ENCODE measurements at regions not wholly inside any gene's neighbourhood (a gene's known extent, or its start where the extent isn't known, plus 50 kb on each side); places are given as distances from the start of the nearest gene placed in this dataset.
"Not testable (repeated sequence)": the region's sequence is repeated elsewhere in the genome, so short reads cannot be mapped to it uniquely, and the experiment has no call there.

DNA sequence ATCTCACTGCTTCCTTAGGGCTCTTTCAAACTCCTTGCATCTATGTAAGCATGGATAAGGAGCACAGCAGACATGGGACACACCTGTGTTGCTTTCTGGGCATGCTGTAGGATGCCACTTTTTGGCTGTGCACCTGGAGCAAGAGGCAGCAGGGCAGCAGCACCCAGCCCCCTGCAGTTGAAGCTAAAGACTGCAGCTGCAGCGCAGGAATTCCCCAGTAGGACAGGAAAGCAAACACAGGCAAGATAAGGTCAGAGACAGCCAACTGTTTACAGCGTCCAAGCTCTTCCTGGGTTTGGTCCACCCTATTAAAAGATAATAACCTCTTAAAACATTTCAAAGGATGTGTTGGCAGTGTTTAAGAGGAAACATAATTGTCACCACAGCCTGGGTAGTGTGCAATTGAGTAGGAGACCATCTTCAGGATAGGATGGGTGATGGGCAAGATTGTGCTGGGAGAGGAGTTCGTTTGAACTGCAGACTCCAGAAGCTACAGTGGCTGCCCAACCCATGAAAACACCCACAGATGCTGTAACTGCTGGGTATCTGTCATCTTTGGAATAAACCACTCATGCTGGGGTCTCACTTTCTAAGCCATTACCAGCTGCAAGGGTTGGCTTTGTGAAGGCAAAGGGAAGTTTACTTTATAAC, 242.3 kb upstream of the PLGLB1 start:
- not testable (repeated sequence) for DNase-seq (ENCODE audit: low spot score)

DNA sequence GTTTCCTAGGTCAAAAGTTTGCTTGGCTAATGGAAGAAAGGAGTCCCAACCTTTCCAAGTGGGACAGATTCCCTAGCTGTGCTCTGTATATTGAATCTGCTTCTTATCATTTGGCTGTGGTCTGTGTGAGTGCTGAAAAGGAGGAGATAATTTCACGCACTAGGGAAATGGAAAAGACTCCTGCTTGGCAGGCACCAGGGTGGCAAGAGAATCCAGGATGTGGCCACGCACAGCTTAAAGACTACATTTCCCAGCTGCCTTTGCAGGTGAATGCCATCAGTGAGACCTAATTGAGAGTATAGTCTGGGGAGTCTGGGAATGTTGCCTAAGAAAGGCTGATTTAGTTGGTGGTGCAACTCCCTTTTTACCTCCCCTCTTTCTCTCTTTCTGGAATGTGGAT, 253.5 kb upstream of the PLGLB1 start:
- DNase-seq (ENCODE audit: low spot score) = not testable (repeated sequence)

DNA sequence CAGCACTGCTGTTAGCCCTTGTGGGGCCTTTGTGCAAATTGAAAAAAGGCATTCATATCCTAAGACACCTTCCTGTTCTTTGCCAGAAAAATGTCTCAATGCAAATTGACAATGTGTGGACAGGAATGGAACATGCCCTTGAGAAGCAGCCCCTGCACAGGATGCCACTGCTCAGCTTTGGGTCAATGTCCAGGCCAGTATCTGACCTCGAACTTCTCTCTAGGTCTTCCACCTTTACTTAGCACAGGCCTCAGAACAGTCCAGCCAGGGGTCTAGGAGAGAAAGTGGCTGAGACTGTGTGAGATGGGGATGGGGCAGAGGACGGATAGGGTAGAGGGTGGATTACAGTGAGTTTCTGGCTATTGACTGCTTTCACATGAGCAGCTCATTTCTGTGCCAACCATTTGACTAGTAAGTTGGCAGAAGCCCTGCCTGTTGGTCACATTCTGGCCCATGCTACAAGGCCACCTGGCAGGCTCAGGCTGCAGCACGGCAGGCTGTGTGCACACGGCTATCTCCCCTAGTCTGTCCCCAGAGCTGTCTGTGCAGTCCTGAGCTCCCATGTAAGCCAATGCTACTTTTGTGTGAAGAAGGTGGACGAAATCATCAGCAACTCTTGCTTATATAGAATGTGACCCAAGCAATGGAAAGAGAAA, 254.5 kb upstream of the PLGLB1 start:
- not testable (repeated sequence) for DNase-seq (ENCODE audit: low spot score)

DNA sequence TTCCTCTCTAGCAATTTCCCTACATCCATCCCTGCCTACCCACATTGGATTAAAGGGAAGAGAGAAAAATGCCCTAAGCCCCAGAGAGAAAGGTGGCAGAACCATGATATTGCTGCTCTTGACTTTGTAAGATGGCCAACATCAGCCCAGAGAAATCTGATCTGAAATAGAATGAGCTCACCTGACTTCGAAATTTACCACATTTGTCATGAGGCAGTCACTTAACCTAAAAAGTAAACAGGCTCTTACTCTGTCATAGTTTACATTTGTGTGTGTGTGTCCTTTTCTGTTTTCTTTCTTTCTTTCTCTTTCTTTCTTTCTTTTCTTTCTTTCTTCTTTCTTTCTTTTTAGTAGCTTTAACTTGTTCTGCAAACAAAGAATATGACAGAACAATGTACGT, 255.0 kb upstream of the PLGLB1 start:
- not testable (repeated sequence) for DNase-seq (ENCODE audit: low spot score)

DNA sequence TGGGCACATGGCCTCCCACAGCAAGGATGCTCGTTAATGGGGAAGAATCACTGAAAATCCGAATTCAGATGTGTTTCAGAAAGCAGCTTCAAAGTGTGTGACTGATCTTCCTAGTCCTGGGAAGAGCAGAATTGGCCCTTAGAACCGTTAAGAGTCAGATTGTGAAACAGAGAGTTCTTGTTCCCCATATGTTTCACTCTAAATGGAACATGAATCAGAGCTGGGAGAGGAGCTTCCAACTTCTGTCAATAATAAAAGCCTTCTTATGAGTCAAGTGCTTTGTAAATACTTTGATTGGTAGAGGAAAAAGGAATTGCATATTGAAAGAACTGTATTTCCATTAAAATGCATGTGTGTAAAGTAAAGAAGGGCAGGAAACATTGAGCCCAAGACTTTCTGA, 256.1 kb upstream of the PLGLB1 start:
- not testable (repeated sequence) for DNase-seq (ENCODE audit: low spot score)

DNA sequence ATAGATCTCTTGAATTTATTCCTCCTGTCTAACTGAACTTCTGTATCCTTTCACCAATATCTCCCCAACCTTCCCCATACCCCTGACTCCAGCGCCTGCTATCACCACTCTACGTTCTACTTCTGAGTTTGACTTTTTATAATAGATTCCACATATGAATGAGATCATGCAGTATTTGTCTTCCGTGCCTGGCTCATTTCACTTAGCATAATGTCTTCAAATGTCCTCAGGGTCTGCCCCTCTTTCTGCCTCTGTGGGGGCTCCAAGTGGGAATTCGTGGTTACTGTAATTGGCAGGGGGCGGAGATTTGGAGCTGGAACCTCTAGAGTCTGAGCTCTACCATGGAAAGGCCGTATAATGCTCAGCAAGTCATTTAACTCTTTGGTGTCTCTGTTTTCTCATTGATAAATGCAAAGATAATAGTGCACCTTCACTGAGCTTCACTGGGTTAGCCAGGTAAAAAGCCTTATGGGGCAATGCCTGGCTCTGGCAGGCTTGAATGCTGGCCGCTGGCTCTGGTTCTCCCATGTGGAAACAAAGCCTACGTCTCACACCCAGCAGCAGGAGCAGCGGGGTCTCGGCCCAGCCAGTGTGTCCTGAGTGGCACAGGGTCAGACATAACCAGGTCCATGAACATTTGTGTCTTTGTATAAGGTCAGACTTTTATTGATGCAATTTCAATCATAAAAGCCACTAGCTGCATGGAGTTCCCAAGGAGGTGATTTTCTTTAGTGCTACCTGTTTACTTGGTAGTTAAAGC, 259.1 kb upstream of the PLGLB1 start:
- DNase-seq (ENCODE audit: low spot score) = not testable (repeated sequence)

DNA sequence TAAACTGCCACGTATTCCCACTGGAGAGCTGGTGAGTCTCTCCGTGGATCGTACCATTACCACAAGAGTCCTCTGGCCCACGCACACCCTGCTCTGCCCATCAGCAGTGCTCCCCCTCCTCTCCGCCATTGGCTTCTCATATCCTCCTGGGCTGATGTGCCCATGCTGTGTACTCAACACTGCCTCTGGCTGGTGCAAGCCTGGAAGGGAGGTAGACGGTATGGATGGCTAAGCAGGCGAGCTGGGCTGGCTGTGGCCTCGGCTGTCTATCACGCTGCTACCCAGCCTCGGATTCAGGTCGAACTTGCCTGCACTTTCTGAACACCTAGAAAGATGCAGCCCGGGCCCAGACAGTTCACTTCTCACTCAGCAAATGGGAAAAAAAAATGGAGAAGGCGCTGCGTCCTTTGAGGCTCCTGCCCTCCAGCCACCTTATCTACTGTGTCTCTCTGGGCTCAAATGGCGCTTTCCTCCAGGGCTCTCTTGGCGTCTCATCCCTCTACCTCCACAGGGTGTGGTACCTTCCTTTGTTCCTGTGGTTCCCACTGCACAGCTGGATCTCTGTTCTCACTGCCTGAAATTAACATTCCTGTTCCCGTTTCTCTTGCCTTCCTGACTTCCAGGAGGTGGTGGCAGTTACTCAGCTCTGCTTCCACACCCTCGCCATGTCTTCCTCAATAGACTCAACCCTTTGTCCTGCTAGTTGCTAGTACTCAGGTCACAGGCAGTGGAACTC, 262.3 kb upstream of the PLGLB1 start:
- not testable (repeated sequence) for DNase-seq (ENCODE audit: low spot score)

DNA sequence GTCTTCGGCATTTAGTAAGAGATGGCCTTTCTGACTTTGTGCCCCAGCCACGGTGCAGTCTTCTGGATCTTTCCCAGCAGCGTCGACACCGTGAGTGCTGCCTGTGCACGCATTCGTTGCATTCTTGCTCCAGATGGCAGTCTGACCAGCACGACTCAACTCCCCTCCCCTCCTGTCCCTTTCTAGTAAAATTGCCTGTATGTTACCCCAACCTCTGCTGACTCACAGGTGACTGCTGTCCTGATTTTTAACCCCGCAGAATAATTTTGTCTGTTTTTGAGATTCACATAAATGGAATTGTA, 262.8 kb upstream of the PLGLB1 start:
- DNase-seq (ENCODE audit: low spot score) = not testable (repeated sequence)

DNA sequence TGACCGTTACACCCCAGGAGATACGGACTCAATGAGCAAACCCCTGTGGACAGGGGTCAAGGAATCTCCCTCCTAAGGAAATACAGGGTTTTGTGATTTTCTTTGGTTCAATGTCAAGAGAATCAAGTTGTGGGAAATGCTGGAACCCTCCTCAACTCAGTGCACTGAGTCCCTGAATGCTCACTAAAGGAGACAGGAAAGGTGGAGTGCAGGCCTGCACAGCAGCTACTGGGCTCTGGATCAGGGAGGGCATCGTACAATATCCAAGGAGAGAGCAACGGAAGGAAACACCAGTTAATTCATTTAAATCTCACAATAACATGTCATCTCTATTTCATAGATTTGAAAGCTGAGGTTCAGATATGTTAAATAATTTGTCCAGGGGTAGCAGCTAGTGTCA, 263.5 kb upstream of the PLGLB1 start:
- not testable (repeated sequence) for DNase-seq (ENCODE audit: low spot score)

DNA sequence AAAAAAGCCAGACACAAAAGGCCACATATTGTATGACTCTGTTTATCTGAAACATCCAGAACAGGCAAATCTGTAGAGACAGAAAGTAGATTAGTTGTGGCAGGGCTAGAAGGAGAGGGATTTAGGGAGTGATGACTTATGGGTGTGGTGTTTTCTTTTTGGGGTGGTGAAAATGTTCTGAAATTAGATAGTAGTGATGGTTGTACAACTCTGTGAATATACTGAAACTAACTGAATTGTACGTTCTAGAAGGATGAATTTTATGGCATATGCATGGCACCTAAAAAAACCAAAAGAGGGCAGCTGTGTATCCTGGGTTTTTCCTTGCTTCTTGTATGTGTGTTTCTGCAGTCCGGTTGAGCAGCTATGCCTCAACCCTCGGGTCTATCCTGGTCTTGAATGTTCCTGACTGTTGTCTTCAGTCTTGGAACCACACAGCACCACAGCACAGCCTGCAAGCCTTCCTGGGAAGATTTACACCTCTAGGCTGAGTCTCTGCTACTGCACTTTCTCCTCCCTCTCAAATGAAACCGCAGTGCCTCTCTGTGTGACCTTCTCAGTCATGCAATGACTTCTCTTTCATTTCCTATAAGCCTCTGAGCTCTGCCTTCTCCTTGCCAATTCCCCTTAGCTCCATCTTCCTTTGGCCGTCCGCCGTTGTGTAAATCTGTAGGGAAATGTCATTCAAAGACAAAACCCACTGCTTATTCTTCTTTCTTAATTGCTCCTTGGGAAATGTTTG, 269.1 kb upstream of the PLGLB1 start:
- DNase-seq (ENCODE audit: low spot score) = not testable (repeated sequence)

DNA sequence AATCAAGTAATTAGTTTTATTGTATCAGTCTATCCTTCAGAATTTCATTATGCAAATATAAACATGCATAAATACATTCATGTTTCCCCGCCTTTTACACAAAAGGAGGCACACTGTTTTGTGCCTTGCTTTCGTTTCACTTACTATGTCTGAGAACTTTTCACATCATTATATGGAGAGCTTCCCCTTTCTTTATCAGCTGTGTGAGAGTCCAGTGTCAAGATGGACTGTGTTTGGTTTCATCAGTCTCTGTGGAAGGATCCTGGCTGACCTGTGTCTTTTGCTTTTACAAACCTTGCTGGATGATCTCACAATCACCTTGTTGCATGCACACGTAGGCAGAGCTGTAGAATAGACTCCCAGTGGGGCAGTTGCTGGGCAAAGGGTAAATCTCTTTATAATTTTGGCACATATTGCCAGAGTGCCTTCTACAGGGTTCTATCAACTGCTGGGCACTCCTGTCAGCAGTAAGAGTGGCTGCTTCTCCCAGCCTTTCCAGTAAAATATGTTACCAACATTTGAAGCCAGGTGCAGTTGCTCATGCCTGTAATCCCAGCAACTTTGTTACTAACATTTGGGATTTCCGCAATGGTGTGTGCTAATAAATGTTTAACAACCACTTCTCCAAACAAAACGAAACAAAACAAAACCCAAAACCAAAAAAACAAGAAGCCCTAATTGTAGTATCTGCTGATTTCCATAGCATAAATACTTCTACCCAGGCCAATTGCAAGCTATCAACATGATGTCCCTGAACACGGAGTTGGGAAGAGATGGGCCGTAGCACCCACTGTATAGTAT, 270.0 kb upstream of the PLGLB1 start:
- not testable (repeated sequence) for DNase-seq (ENCODE audit: low spot score)

DNA sequence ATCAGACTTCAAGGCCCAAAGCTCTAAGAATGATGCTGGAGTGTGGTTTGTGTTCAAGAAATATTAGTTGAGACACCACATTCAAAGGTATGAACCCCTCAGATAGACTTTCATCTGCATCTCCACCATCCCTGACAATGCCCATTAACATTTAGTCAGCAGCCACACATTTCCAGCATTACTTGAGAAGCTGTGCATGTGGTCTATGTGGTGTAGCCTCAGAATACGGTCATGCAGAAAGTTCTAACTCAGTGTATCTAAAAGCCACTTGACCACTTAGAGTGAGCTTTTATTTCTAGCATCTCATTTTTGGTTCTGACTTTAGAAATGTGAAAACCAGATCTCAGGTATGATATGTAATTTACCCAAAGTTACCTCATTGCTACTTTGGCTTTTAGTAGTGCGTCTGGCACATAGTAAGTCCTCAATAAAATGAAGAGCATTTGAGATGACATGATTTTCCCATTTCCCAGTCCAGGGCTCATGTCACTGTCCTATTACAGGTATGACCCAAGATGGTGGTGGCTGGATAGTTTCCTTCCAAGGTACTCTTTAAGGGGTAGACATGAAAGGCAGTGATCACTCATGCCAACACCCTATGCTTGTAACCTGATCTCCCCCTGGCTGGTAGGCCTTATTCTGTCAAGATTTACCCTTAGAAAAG, 272.4 kb upstream of the PLGLB1 start:
- not testable (repeated sequence) for DNase-seq (ENCODE audit: low spot score)

DNA sequence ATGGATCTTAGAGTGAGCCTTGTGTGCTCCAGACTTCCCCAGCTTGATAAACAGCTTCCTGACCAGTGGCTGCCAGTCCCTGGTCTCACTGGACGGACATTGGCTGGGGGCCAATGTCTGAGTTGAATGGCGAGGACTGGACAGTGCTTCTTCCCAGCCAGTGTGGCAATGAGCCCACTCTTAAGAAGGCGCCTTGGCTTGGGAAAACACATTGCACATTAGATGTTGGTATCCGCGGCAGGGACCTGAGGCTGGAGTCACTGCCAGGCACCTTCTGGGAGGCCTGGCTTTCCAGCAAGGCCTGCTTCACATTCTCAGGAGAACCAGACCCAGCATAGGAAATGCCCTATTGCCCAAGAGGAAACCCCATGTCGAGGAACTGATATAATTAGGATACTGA, 273.5 kb upstream of the PLGLB1 start:
- DNase-seq (ENCODE audit: low spot score) = not testable (repeated sequence)

DNA sequence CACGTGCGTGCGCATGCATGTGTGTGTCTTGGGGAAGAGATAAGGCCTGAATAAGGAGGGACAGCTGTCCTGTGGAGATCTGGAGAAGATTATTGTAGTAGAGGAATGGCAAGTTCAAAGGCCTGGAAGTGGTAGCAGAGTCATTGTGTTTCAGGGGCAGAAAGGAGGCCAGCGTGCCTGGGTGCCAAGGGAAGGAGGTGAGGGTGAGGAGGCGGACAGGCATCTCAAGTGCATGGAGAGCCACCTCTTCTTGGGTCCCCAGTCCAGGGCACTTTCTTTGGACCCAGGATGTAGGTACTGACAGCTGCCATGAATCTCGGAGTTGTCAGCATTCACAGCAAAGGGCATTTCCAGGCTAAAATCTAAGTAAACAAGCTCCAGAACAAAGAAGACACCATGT, 279.7 kb upstream of the PLGLB1 start:
- not testable (repeated sequence) for DNase-seq (ENCODE audit: low spot score)

DNA sequence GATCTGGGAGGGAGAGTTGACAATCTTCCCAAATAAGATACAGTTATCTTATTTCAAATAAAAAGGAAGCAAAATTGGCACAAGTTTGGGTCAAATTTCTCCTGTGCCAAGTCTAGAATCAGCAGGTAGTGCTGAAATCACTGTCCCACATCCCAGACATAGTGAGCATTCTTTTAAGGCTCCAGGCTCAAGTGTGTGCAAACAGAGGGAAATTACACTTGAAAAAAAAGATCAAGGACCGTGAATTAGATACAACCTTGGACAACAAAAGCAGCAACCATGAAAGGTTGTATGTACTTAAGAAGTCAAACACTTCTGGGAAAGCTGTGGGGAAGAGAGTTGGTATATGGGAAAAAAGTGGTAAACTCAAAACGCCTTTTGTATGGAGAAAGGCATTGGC, 280.2 kb upstream of the PLGLB1 start:
- DNase-seq (ENCODE audit: low spot score) = not testable (repeated sequence)

DNA sequence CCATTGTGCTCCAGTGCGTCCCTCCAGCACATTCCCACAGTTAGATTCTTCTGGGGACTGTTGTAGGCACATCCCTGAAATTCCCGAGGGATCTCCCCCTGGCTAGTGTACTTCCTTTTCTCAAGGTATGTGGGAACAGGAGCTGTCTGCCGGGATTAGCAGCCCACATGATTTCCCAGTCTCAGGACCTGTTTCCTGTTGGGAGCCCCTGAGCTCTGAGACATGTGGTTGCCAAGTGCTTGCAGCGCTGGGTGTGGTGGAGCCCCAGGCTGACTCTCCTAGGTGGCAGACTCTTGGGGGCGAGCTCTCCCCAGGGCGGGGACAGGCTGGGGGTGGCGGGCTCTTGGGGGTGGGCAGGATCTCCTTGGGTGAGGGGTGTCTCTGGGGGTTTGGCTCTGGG, 287.0 kb upstream of the PLGLB1 start:
- DNase-seq (ENCODE audit: low spot score) = not testable (repeated sequence)

DNA sequence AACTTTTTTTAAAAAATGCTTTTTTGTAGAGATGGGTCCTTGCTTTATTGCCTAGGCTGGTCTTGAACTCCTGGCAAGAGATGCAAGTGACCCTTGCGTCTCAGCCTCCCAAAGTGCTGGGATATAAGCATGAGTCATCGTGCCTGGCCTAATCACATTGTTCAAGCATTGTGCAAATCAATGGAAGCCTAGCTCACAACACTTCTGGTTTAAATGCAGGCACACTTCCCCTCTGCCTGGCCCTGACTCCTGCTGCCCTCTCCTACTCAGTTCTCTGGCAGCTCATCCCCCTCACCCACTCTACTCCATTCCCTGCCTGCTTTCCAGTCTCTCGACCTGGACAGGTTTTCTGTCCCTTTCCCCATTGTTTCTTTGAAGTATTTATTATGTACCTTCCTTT, 288.1 kb upstream of the PLGLB1 start:
- DNase-seq (ENCODE audit: low spot score) = not testable (repeated sequence)

DNA sequence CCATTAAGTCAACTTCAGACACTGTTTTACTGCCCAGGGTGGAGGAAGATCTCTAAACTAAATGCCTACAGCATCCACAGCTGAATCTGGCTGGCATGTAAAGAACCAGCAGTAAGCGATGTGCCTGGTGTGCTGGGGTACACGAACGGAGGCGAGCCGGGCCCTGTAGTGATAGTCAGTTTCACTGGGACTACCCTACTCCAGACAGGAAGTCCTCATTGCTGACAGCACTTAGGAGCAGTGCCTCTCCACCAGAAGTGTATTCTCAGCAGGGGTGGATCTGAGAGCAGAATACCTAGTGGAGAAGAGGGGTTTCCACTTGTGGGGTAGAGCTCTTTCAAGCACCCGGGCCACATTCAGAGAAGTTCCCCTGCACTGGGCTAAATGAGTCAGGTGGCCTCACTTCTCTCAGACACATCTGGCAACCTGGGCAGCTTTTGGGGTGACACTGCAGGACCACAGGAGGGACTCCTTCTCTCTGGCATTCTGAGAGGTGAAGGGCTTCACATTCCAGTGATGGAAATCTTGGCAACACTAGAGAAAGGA, 290.3 kb upstream of the PLGLB1 start:
- DNase-seq (ENCODE audit: low spot score) = not testable (repeated sequence)

DNA sequence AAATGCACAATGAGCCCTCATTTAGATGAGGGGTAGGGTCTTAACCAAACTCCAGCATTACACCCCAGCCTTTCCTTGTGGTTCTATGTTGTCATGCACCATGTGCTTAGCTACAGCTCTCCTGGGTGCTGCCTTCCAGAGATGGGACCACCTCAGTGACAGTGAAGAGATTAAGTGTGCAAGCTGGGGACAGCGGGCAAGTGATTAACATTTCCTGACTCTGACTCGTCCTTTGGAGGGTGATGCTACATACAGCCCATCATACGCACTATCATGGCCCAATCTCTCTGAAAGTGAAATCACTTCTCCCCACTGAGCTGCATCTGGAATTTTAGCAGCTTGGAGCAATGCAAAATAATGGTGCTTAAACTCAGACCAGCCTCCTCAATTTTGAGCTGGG, 293.0 kb upstream of the PLGLB1 start:
- not testable (repeated sequence) for DNase-seq (ENCODE audit: low spot score)

Measured in CD4-positive, alpha-beta T cell treated with Interleukin-15 for 4 hours (primary cell).